Stimulated activated naive CD8-positive, alpha-beta T cell treated with anti-CD3 and anti-CD28 coated beads, Interleukin-15, amount 100 ng/mL, for 72 hours (primary cell): ENCODE measurements at regions not wholly inside any gene's neighbourhood (a gene's known extent, or its start where the extent isn't known, plus 50 kb on each side); places are given as distances from the start of the nearest gene placed in this dataset.

ENCODE experiments used
- ATAC-seq: fragments of 150-1000 bp; cut with Tn5 transposase; 2 replicates; pipeline ENCODE4 v1.10.0; 2021; ENCODE audit warnings: mild to moderate bottlenecking, moderate library complexity
- DNase-seq, 2 donors: peaks; one replicate each; pipeline ENCODE4 v3.0.0; 2021 to 2022
- H3K27ac Mint-ChIP-seq, 2 donors: one replicate each; pipeline ENCODE4 v1.8.0; 2022; ENCODE audit warnings: mild to moderate bottlenecking in 2 of 2, mixed read lengths in 2 of 2, moderate library complexity in 2 of 2
- H3K27me3 Mint-ChIP-seq: one replicate; pipeline ENCODE4 v1.8.0; 2022; ENCODE audit warnings: mixed read lengths
- H3K4me1 Mint-ChIP-seq: one replicate; pipeline ENCODE4 v1.8.0; 2022; ENCODE audit warnings: mild to moderate bottlenecking, mixed read lengths
- H3K4me3 Mint-ChIP-seq, 2 donors: one replicate each; pipeline ENCODE4 v1.8.0; 2022; ENCODE audit warnings: mild to moderate bottlenecking in 2 of 2, mixed read lengths in 2 of 2, moderate library complexity in 1 of 2
- H3K9me3 Mint-ChIP-seq, 2 donors: one replicate each; pipeline ENCODE4 v1.8.0; 2022; ENCODE audit warnings: mixed read lengths in 2 of 2

- H3K27me3 Mint-ChIP-seq, result peaks cover 10% of the 10 kb centered on the region
- DNase-seq (no peak), ATAC-seq (no peak)
- H3K27ac Mint-ChIP-seq, result no peak overlapping the region
- no peak overlapping the region for H3K4me3 Mint-ChIP-seq
- no peaks in the 10 kb centered on the region for H3K4me1 Mint-ChIP-seq
- peaks cover 8 to 30% of the 10 kb centered on the region in 2 donors for H3K9me3 Mint-ChIP-seq
These were observed 958.0 kb downstream of the RPA4 start for GRCh38 chrX:97841544-97842179.

- H3K9me3 Mint-ChIP-seq, result peaks cover 8 to 32% of the 10 kb centered on the region in 2 donors
- H3K4me3 Mint-ChIP-seq, result no peak overlapping the region
- no peak overlapping the region for H3K27ac Mint-ChIP-seq
- no peak for DNase-seq
- H3K4me1 Mint-ChIP-seq, result no peaks in the 10 kb centered on the region
- ATAC-seq, result no peak
- peaks cover 6% of the 10 kb centered on the region for H3K27me3 Mint-ChIP-seq
These were observed 958.9 kb downstream of the RPA4 start for GRCh38 chrX:97842468-97843199.

- ATAC-seq (no peak), DNase-seq (no peak)
- Mint-ChIP-seq H3K4me1 (no peaks in the 10 kb centered on the region), H3K27ac (no peak overlapping the region), H3K9me3 (peaks cover 8 to 38% of the 10 kb centered on the region in 2 donors), H3K27me3 (no peaks in the 10 kb centered on the region), H3K4me3 (no peak overlapping the region)
These were observed 959.6 kb downstream of the RPA4 start for GRCh38 chrX:97843200-97843811.

GRCh38 chrX:97844161-97844560 lies 960.5 kb downstream of the RPA4 start:
- no peak overlapping the region for H3K4me3 Mint-ChIP-seq
- DNase-seq, result no peak
- no peaks in the 10 kb centered on the region for H3K4me1 Mint-ChIP-seq
- no peak overlapping the region for H3K27ac Mint-ChIP-seq
- peaks cover 8 to 43% of the 10 kb centered on the region in 2 donors for H3K9me3 Mint-ChIP-seq
- H3K27me3 Mint-ChIP-seq, result no peaks in the 10 kb centered on the region
- no peak for ATAC-seq

GRCh38 chrX:97844943-97845342 lies 961.2 kb downstream of the RPA4 start:
- Mint-ChIP-seq H3K4me1 (no peaks in the 10 kb centered on the region), H3K27me3 (no peaks in the 10 kb centered on the region), H3K27ac (no peak overlapping the region), H3K4me3 (no peak overlapping the region), H3K9me3 (peaks cover 8 to 43% of the 10 kb centered on the region in 2 donors)
- DNase-seq, result no peak
- ATAC-seq, result no peak

GRCh38 chrX:97845451-97845850 lies 961.7 kb downstream of the RPA4 start:
- no peak for ATAC-seq

GRCh38 chrX:97846228-97846627 lies 962.5 kb downstream of the RPA4 start:
- ATAC-seq (no peak), DNase-seq (no peak)
- Mint-ChIP-seq H3K9me3 (peaks cover 8 to 43% of the 10 kb centered on the region in 2 donors), H3K27ac (no peak overlapping the region), H3K4me3 (no peak overlapping the region), H3K4me1 (no peaks in the 10 kb centered on the region), H3K27me3 (no peaks in the 10 kb centered on the region)

More at GRCh38 chrX:97845451-97845850, 961.7 kb downstream of the RPA4 start:
- Mint-ChIP-seq H3K27ac (no peak overlapping the region), H3K27me3 (no peaks in the 10 kb centered on the region), H3K9me3 (peaks cover 8 to 43% of the 10 kb centered on the region in 2 donors), H3K4me1 (no peaks in the 10 kb centered on the region), H3K4me3 (no peak overlapping the region)
- DNase-seq, result no peak

- DNase-seq, result no peak
- H3K4me1 Mint-ChIP-seq, result no peaks in the 10 kb centered on the region
- no peak overlapping the region for H3K4me3 Mint-ChIP-seq
- no peak overlapping the region for H3K27ac Mint-ChIP-seq
- H3K9me3 Mint-ChIP-seq, result peaks cover 8 to 43% of the 10 kb centered on the region in 2 donors
- no peaks in the 10 kb centered on the region for H3K27me3 Mint-ChIP-seq
- no peak for ATAC-seq
These were observed 963.1 kb downstream of the RPA4 start for GRCh38 chrX:97846718-97847237.

- Mint-ChIP-seq H3K27me3 (no peaks in the 10 kb centered on the region), H3K4me1 (no peaks in the 10 kb centered on the region), H3K9me3 (peaks cover 8 to 43% of the 10 kb centered on the region in 2 donors), H3K4me3 (no peak overlapping the region), H3K27ac (no peak overlapping the region)
- DNase-seq (no peak), ATAC-seq (no peak)
These were observed 964.4 kb downstream of the RPA4 start for GRCh38 chrX:97847885-97848679.

GRCh38 chrX:97849951-97850350 lies 966.2 kb downstream of the RPA4 start:
- DNase-seq (no peak), ATAC-seq (no peak)
- H3K9me3 Mint-ChIP-seq, result peaks cover 0 to 30% of the 10 kb centered on the region in 2 donors
- H3K4me1 Mint-ChIP-seq, result no peaks in the 10 kb centered on the region
- no peak overlapping the region for H3K27ac Mint-ChIP-seq
- no peaks in the 10 kb centered on the region for H3K27me3 Mint-ChIP-seq
- no peak overlapping the region for H3K4me3 Mint-ChIP-seq

- no peak for ATAC-seq
- peaks cover 0 to 20% of the 10 kb centered on the region in 2 donors for H3K9me3 Mint-ChIP-seq
- H3K27me3 Mint-ChIP-seq, result no peaks in the 10 kb centered on the region
- DNase-seq, result no peak
- no peaks in the 10 kb centered on the region for H3K4me1 Mint-ChIP-seq
- H3K4me3 Mint-ChIP-seq, result no peak overlapping the region
- H3K27ac Mint-ChIP-seq, result no peak overlapping the region
These were observed 967.2 kb downstream of the RPA4 start for GRCh38 chrX:97850911-97851310.

GRCh38 chrX:97854086-97854485 lies 970.4 kb downstream of the RPA4 start:
- H3K9me3 Mint-ChIP-seq, result no peaks in the 10 kb centered on the region
- H3K27me3 Mint-ChIP-seq, result no peaks in the 10 kb centered on the region
- H3K4me3 Mint-ChIP-seq, result no peak overlapping the region
- ATAC-seq (no peak), DNase-seq (no peak)
- no peak overlapping the region for H3K27ac Mint-ChIP-seq
- no peaks in the 10 kb centered on the region for H3K4me1 Mint-ChIP-seq

GRCh38 chrX:97858592-97858991 lies 974.9 kb downstream of the RPA4 start:
- Mint-ChIP-seq H3K27ac (no peak overlapping the region), H3K9me3 (no peaks in the 10 kb centered on the region)

GRCh38 chrX:97860226-97860625 lies 976.5 kb downstream of the RPA4 start:
- Mint-ChIP-seq H3K4me1 (no peaks in the 10 kb centered on the region), H3K4me3 (no peak overlapping the region), H3K9me3 (no peaks in the 10 kb centered on the region), H3K27ac (no peak overlapping the region), H3K27me3 (no peaks in the 10 kb centered on the region)
- ATAC-seq (no peak), DNase-seq (no peak)

More at GRCh38 chrX:97858592-97858991, 974.9 kb downstream of the RPA4 start:
- Mint-ChIP-seq H3K27me3 (no peaks in the 10 kb centered on the region), H3K4me3 (no peak overlapping the region), H3K4me1 (no peaks in the 10 kb centered on the region)
- DNase-seq, result no peak
- ATAC-seq, result no peak

GRCh38 chrX:97863261-97863660 lies 979.6 kb downstream of the RPA4 start:
- no peak overlapping the region for H3K27ac Mint-ChIP-seq
- no peaks in the 10 kb centered on the region for H3K4me1 Mint-ChIP-seq
- no peaks in the 10 kb centered on the region for H3K27me3 Mint-ChIP-seq
- H3K9me3 Mint-ChIP-seq, result no peaks in the 10 kb centered on the region
- H3K4me3 Mint-ChIP-seq, result no peak overlapping the region
- no peak for ATAC-seq
- DNase-seq, result no peak
